ENCODE measurements at regions not wholly inside any gene's neighbourhood (a gene's known extent, or its start where the extent isn't known, plus 50 kb on each side); places are given as distances from the start of the nearest gene placed in this dataset.

DNA sequence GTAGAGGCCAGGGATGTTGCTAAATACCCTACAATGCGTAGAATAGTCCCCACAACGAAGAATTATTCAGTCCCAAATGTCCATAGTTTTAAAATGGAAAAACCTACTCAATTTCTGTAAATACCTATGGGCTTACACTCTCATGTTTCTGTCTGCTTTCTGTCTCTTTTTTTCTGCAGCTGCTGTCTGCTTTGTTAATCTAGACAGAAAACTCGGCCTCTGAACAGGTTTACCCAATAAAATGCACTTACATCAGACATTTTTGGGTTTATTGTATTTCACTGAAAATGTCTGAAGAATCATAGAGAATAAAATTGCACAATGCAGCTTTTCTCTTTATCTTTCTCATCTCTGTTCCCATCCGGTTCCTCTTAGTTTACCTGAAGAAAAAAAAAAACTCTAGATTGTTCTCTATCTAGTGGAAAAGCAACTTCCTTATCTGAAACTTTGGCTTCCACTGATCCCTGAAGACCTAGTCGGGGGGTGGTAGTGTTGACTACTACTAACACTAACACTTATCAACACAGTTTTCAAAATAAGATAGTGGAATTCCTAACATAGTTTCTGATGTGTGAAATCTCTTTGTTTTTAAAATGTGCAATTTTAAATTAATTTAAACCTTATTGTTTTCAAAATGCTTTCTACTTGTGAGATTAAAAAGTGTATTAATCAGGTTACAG, 76.9 kb upstream of the CCDC190 start:
- DNase-seq = no peak
- Histone ChIP-seq H3K4me1 (no peaks in the 10 kb centered on the region), H3K27ac (no peak overlapping the region), H3K27me3 (no peaks in the 10 kb centered on the region), H3K36me3 (no peaks in the 10 kb centered on the region), H3K4me3 (replicated peaks in 1 of 3) (no peak overlapping the region), H3K9me3 (no peaks in the 10 kb centered on the region)
- TF ChIP-seq POLR2A (IDR thresholded peaks at IDR 0.05) = no peak
- TF ChIP-seq, protein P1, sequence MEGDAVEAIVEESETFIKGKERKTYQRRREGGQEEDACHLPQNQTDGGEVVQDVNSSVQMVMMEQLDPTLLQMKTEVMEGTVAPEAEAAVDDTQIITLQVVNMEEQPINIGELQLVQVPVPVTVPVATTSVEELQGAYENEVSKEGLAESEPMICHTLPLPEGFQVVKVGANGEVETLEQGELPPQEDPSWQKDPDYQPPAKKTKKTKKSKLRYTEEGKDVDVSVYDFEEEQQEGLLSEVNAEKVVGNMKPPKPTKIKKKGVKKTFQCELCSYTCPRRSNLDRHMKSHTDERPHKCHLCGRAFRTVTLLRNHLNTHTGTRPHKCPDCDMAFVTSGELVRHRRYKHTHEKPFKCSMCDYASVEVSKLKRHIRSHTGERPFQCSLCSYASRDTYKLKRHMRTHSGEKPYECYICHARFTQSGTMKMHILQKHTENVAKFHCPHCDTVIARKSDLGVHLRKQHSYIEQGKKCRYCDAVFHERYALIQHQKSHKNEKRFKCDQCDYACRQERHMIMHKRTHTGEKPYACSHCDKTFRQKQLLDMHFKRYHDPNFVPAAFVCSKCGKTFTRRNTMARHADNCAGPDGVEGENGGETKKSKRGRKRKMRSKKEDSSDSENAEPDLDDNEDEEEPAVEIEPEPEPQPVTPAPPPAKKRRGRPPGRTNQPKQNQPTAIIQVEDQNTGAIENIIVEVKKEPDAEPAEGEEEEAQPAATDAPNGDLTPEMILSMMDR (IDR thresholded peaks at IDR 0.05) = no peak
- intact Hi-C loops (cut with DNase I) = no loop called here
- 78 to 80% methylated on average over 5 of the region's 5 CpGs for WGBS, 2 donors

DNA sequence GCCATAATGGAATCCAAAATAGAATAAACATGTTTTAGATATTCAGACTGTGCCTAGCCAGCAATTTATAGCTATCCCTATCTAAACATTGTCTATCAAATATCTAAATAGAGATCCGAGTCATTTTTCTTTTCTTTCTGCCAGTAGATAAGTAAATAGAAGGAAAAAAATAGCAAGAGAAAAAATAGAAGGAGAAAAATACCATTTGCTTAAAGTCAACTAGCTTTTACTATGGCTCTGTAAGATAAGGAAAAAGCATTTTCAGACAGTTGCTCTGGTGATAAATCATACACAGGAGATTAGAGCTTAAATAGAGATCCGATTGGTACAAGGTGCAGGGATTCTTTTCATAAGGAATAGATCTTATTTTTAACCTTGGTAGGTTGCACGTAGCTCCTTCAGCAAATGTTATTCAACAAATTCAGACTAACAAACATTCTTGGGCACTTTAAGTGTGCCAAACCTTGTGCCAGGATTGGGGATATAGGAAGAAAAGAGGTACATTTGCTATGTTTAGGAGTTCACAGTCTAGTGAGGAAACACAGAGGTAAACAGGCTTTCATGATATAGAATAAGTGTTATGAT, 70.1 kb upstream of the CCDC190 start:
- Histone ChIP-seq H3K4me3 (replicated peaks in 1 of 3) (no peak overlapping the region), H3K27ac (no peak overlapping the region), H3K27me3 (no peaks in the 10 kb centered on the region), H3K36me3 (no peaks in the 10 kb centered on the region), H3K9me3 (no peaks in the 10 kb centered on the region), H3K4me1 (no peaks in the 10 kb centered on the region)
- no peak for DNase-seq
- no peak for TF ChIP-seq POLR2A (IDR thresholded peaks at IDR 0.05)
- TF ChIP-seq, protein P1 (IDR thresholded peaks at IDR 0.05) = no peak
- WGBS, 2 donors = 71 to 82% methylated on average over 3 of the region's 3 CpGs
- intact Hi-C loops (cut with DNase I) = no loop called here

DNA sequence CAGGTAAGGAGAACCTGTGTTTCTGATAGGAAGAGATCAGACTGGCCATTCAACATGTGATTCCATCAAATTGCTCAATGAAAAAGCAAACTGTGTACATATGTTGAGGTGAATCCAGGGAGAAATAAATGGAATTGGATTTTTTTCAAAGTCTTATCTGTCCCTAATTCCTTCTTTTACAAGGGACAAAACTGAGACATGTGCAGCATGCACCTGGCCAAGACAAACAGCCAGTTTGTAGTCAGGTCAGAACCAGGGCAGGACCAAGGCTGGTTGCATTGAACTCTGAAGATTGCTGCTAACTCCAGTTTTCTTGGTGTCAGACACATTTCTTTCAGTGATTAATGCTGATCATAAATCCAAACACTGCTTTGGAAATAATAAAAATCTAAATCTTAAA, 69.6 kb upstream of the CCDC190 start:
- H3K27ac ChIP-seq = no peak overlapping the region

DNA sequence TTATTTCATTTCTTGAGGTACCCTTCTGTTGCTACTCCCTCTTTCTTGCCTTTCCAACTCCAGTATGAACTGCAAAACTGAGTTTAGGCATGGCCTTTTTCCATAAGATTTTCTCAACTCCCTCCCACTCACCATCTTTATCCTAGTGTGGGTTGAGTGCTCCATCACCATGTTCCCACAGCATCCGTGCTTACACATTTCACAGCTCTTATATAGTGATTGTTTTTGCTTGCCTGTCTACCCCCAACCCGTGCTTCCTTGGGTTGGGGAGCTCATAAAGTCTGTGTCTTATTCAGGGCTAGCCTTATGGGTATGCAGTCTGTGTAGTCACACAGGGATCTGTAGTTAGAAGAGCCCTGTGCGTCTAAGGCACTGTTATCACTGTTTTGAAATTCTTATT, 68.2 kb upstream of the CCDC190 start:
- H3K4me1 ChIP-seq = peaks cover 0 to under 1% of the 10 kb centered on the region in 2 donors
- no peak for TF ChIP-seq POLR2A (IDR thresholded peaks at IDR 0.05)
- TF ChIP-seq, protein P1 (IDR thresholded peaks at IDR 0.05) = no peak
- 83 to 89% methylated on average over 3 of the region's 3 CpGs for WGBS, 2 donors
- H3K36me3 ChIP-seq = no peaks in the 10 kb centered on the region
- no peak overlapping the region for H3K4me3 ChIP-seq (replicated peaks in 1 of 3)
- intact Hi-C loops (cut with DNase I) = no loop called here
- H3K27ac ChIP-seq = no peak overlapping the region
- no peak for DNase-seq
- H3K27me3 ChIP-seq = no peaks in the 10 kb centered on the region
- H3K9me3 ChIP-seq = no peaks in the 10 kb centered on the region

More for the DNA sequence above, 69.6 kb upstream of the CCDC190 start:
- Histone ChIP-seq H3K4me3 (replicated peaks in 1 of 3) (no peak overlapping the region), H3K27me3 (no peaks in the 10 kb centered on the region), H3K9me3 (no peaks in the 10 kb centered on the region), H3K4me1 (no peaks in the 10 kb centered on the region), H3K36me3 (no peaks in the 10 kb centered on the region)
- intact Hi-C loops (cut with DNase I) = no loop called here
- DNase-seq = no peak
- TF ChIP-seq, protein P1 (IDR thresholded peaks at IDR 0.05) = no peak
- no peak for TF ChIP-seq POLR2A (IDR thresholded peaks at IDR 0.05)

DNA sequence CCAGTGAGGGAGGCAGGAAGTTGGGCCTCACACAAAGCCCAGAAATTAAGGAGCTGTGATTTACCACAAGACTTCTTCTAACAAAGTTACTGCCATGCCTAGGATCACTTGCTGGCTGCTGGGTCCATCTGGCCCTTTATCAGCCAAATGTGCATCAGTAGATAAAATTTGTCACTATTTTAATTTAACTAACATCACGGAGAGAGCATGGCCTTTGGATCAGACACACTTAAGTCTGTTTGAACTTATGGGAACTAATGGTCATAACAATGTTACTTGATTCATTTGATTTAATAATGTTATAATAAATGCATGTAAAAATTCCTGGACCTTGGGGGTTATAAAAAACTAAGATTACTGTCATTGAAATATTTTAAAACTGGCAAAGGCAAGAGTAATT, 67.2 kb upstream of the CCDC190 start:
- Histone ChIP-seq H3K4me3 (replicated peaks in 1 of 3) (no peak overlapping the region), H3K27ac (no peak overlapping the region), H3K9me3 (no peaks in the 10 kb centered on the region), H3K4me1 (peaks cover 5 to 11% of the 10 kb centered on the region in 2 donors), H3K27me3 (no peaks in the 10 kb centered on the region), H3K36me3 (no peaks in the 10 kb centered on the region)
- TF ChIP-seq POLR2A (IDR thresholded peaks at IDR 0.05) = no peak
- 89 to 92% methylated on average over 1 of the region's 1 CpG for WGBS, 2 donors
- DNase-seq = no peak
- intact Hi-C loops (cut with DNase I) = no loop called here
